AG09309 (cell line): ENCODE measurements at regions not wholly inside any gene's neighbourhood (a gene's known extent, or its start where the extent isn't known, plus 50 kb on each side); places are given as distances from the start of the nearest gene placed in this dataset.

Experiments
- DNase-seq: peaks from one replicate; pipeline ENCODE4 v3.0.0-alpha.2; 2010; ENCODE audit warnings: low read depth
- H3K4me3 ChIP-seq: 2 replicates; pipeline ENCODE4 v1.5.1; 2011; ENCODE audit warnings: mild to moderate bottlenecking, low read depth, low read length, moderate library complexity; ENCODE audit not compliant: control insufficient read depth
- TF ChIP-seq, protein P1 (sequence below): IDR thresholded peaks from 2 replicates; pipeline ENCODE4 v1.5.1; 2011; ENCODE audit warnings: mild to moderate bottlenecking, low read depth, low read length, inconsistent platforms; ENCODE audit not compliant: insufficient read depth, control insufficient read depth; ENCODE audit errors: missing control alignments

DNA sequence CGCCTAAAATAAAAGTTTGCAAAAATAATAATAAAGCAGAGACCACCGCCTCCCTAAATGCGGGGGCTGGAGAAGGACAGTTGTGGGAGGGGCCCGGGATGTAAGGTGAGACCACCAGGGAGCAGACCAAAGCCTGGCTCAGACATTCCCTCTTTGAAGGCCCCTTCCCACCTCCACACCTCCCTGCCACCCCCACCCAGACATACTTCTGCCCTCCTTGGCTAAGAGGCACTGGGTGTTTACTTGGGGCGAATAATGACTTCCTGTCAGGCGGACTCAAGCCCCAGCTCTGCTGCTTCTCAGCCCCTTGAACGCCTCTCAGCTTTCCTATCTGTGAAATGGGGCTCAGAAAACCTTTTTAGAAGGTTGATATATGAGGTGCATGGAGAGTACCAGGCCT lies 58.8 kb upstream of the GGTA1 start:
- TF ChIP-seq, protein P1, sequence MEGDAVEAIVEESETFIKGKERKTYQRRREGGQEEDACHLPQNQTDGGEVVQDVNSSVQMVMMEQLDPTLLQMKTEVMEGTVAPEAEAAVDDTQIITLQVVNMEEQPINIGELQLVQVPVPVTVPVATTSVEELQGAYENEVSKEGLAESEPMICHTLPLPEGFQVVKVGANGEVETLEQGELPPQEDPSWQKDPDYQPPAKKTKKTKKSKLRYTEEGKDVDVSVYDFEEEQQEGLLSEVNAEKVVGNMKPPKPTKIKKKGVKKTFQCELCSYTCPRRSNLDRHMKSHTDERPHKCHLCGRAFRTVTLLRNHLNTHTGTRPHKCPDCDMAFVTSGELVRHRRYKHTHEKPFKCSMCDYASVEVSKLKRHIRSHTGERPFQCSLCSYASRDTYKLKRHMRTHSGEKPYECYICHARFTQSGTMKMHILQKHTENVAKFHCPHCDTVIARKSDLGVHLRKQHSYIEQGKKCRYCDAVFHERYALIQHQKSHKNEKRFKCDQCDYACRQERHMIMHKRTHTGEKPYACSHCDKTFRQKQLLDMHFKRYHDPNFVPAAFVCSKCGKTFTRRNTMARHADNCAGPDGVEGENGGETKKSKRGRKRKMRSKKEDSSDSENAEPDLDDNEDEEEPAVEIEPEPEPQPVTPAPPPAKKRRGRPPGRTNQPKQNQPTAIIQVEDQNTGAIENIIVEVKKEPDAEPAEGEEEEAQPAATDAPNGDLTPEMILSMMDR, result no peak
- DNase-seq, result no peak
- H3K4me3 ChIP-seq, result no peak overlapping the region

DNA sequence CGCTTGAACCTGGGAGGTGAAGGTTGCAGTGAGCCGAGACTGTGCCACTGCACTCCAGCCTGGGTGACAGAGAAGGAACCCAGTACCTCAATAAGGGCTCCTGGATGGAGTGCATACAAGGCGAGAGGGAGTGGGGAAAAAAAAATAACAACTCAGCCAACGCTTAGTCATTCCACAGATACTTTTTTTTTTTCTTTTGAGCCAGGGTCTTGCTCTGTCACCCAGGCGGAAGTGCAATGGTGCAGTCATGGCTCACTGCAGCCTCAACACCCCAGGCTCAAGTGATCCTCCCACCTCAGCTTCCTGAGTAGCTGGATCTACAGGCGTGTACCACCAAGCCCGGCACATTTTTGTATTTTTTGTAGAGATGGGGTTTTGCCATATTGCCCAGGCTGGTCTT lies 59.5 kb upstream of the GGTA1 start:
- TF ChIP-seq, protein P1, result no peak
- no peak overlapping the region for H3K4me3 ChIP-seq
- no peak for DNase-seq

DNA sequence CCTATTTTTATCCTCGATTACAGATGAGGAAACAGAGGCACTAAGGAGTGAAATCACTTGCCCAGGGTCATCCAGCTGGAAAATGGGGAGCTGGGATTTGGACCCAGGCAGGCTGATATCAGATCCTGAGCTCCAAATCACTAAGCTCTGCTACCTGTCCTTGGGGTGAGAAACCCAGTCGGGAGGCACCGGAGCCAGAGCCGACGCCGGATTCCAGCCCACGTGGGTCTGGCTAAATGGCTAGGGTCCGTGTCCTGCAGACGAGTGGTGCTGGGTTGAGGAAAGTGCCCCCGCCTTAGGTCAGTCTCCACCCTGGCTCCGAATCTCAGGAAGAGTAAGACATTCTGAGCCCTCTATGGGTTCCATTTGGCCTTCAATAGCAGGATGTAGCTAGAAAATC lies 61.3 kb upstream of the GGTA1 start:
- no peak overlapping the region for H3K4me3 ChIP-seq
- no peak for DNase-seq
- TF ChIP-seq, protein P1, result no peak

DNA sequence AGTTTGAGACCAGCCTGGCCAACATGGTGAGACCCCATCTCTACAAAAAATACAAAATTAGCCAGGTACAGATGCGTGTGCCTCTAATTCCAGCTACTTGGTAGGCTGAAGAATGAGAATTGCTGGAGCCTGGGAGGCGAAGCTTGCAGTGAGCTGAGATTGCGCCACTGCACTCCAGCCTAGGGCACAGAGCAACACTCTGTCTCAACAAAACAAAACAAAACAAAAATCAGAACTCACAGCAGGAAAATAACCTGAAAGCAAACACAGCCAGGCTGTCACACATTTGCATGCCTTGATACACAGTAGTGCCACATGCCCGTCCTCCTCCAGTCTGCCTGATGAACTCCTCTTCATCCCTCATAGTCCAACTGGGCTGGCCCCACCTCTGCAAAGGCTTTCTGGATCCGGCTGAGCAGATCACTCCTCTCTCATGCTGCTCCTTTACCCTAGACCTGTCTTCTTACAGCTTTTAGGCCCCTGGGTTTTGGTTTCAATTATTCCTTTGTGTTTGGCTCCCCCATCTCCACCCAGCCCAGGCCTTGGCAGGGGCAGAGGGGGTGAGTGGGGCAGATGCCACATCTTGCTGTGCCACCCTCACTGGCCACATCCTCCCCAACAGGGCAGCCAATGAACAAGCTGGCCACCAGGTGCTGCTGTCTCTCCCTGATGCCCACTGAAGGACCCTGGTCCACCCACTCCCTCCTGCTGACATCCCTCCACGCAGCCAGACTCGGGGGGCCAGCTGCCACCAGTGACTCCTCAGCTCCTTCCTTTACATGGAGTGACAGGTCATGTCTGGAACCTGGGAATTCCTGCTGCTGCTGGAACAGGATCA lies 62.0 kb upstream of the GGTA1 start:
- TF ChIP-seq, protein P1, result no peak
- DNase-seq, result no peak

DNA sequence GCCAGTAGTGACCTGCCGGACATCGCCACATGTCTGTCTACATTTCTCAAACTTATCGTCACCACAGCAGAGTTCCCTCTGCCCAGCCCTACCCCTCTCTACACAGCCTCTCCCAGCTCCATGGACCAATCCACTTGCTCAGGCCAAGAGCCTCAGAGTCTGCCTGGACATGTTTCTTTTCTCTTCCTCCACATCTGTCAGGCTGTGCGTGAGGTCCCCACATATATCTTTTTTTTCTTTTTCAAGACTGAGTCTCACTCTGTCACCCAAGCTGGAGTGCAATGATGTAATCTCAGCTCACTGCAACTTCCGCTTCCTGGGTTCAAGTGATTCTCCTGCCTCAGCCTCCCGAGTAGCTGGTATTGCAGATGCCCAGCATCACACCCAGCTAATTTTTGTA lies 62.7 kb upstream of the GGTA1 start:
- no peak for DNase-seq
- no peak overlapping the region for H3K4me3 ChIP-seq
- TF ChIP-seq, protein P1, result no peak

More for the DNA sequence above, 62.0 kb upstream of the GGTA1 start:
- no peak overlapping the region for H3K4me3 ChIP-seq

DNA sequence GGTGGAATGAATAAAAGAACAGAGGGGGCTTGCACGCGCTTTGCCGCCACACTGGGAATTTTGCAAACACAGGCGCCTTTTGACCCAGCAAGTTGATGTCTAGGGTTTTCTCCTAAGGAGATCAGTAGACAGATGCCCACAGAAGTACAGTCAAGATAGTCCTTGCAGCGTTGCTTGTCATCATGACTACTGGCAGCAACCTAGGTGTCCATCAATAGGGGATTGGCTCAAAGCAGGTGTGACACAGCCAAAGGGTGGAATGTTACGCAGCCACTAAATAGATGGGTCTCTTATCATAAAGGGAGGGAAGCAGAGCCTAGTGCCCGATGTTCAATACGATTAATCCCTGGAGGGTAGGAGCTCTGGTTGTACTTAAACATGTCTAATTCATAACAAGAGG lies 63.8 kb upstream of the GGTA1 start:
- no peak for DNase-seq
- TF ChIP-seq, protein P1, result no peak

DNA sequence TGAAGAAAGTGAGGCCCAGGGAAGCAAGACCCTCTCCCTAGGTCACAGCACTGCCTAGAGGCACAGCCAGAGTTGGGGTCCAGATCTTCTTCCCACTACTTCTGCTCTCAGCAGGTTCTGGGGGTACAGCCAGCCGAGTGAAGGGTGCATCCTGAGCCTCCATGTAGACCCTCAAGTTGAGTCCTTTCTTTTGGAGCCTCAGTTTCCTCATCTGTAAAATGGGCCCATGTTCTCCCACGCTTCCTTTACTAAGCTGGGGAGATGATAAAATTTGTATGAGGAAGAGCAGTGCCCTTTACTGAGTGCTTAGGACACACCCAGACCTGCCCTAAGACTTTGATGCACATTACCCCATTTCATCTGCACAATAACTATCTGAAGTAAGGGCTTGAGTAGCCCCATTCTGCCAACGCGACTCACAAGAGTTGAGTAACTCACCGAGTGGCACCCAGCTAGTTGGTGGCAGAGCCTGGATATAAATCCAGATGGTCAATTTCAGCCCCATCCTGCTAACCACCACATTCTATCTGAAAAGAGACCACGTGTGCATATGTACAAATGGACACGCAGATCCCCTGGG lies 64.3 kb upstream of the GGTA1 start:
- TF ChIP-seq, protein P1, result no peak
- DNase-seq, result no peak
- no peak overlapping the region for H3K4me3 ChIP-seq

More for the DNA sequence above, 63.8 kb upstream of the GGTA1 start:
- no peak overlapping the region for H3K4me3 ChIP-seq
